ENCODE measurements at regions not wholly inside any gene's neighbourhood (a gene's known extent, or its start where the extent isn't known, plus 50 kb on each side); places are given as distances from the start of the nearest gene placed in this dataset.

DNA sequence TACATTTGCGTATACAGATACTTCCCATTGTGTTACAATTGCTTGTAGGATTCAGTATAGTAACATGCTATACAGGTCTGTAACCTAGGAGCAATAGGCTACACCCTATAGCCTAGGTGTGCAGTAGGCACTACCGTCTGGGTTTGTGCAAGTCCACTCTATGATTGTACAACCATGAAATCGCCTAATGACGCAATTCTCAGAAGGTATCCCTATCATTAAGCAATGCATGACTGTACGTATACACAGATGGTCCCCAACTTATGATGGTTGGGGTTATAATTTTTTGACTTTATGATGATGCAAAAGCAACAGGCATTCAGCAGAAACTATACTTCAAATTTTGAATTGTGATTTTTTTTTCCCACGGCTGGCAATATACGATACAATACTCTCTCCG is 458.2 kb upstream of the NOX3 start:
- Mint-ChIP-seq H3K27ac (no peak overlapping the region), H3K4me1 (peaks cover 4% of the 10 kb centered on the region), H3K9me3 (no peaks in the 10 kb centered on the region), H3K36me3 (ENCODE audit: low read depth) (no peaks in the 10 kb centered on the region), H3K4me3 (no peak overlapping the region), H3K27me3 (ENCODE audit: low read depth) (no peaks in the 10 kb centered on the region)
- TF ChIP-seq CTCF (IDR thresholded peaks at IDR 0.05; ENCODE audit: unreplicated experiment in 3 of 3) = no peak

DNA sequence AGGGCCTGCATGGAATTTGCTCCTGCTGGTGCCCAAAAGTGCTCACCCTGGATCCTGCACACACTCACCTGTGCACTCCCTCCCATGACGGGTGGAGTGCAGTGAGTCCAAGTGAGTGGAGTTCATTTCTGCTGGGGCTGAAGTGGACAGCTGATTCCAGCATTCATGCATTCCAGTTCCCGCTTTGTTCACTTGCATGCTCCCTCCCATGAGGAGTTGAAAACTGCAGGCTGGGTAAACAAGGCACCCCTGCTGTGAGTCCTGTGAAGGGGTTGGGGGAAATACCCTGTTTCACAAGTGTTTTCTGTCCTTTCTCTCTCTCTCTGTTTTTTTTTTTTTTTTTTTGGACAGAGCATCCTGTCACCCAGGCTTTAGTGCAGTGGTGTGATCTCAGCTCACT is 454.1 kb upstream of the NOX3 start:
- Mint-ChIP-seq H3K4me1 (no peaks in the 10 kb centered on the region), H3K27me3 (ENCODE audit: low read depth) (no peaks in the 10 kb centered on the region), H3K27ac (no peak overlapping the region), H3K9me3 (no peaks in the 10 kb centered on the region), H3K36me3 (ENCODE audit: low read depth) (no peaks in the 10 kb centered on the region), H3K4me3 (no peak overlapping the region)
- TF ChIP-seq CTCF (IDR thresholded peaks at IDR 0.05; ENCODE audit: unreplicated experiment in 3 of 3) = no peak

- H3K27ac Mint-ChIP-seq = no peak overlapping the region
- H3K4me1 Mint-ChIP-seq = no peaks in the 10 kb centered on the region
- H3K4me3 Mint-ChIP-seq = no peak overlapping the region
- no peaks in the 10 kb centered on the region for H3K9me3 Mint-ChIP-seq
- no peaks in the 10 kb centered on the region for H3K36me3 Mint-ChIP-seq (ENCODE audit: low read depth)
- H3K27me3 Mint-ChIP-seq (ENCODE audit: low read depth) = no peaks in the 10 kb centered on the region
- TF ChIP-seq CTCF (IDR thresholded peaks at IDR 0.05; ENCODE audit: unreplicated experiment in 3 of 3) = no peak
These were observed 440.0 kb upstream of the NOX3 start for GRCh38 chr6:155895641-155896040.

DNA sequence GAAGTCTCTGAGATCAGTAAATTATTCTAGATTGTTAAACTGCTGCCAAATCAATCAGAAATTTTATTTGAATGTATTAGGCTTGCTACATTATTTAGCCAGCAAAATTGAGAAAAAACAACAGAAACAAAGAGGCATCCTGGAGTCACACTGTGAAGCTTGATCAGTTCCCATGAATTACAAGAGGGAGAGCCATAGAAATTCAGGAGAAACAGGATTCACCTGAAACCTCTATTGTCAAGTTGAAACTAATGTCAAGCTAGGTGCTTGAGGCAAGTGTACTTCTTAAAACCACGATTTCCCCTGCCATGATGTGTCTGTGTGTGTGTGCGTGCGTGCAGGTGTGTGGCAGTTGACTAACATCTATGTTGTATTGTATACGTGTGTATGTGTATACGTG is 439.1 kb upstream of the NOX3 start:
- H3K4me3 Mint-ChIP-seq = no peak overlapping the region
- no peaks in the 10 kb centered on the region for H3K27me3 Mint-ChIP-seq (ENCODE audit: low read depth)
- H3K27ac Mint-ChIP-seq = no peak overlapping the region
- TF ChIP-seq CTCF (IDR thresholded peaks at IDR 0.05; ENCODE audit: unreplicated experiment in 3 of 3) = no peak
- no peaks in the 10 kb centered on the region for H3K9me3 Mint-ChIP-seq
- no peaks in the 10 kb centered on the region for H3K4me1 Mint-ChIP-seq
- no peaks in the 10 kb centered on the region for H3K36me3 Mint-ChIP-seq (ENCODE audit: low read depth)

DNA sequence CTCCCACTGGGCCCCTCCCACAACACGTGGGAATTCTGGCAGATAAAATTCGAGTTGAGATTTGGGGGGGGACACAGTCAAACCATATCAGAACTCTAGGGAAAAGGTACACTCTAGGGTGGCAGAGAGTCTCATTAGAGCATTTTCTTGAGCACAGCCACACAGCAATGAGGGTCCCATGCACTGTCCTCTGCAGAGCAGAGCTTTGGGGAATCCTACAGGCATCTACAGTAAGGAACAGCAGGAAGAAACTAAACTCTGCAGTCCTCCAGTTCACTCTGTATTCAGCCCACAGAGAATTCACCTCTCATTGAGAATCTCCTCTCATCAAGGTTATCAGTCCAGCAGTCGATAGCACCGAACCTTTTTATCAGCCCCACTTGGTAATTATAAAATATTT is 438.6 kb upstream of the NOX3 start:
- no peaks in the 10 kb centered on the region for H3K36me3 Mint-ChIP-seq (ENCODE audit: low read depth)
- TF ChIP-seq CTCF (IDR thresholded peaks at IDR 0.05; ENCODE audit: unreplicated experiment in 3 of 3) = no peak
- no peaks in the 10 kb centered on the region for H3K27me3 Mint-ChIP-seq (ENCODE audit: low read depth)
- H3K4me1 Mint-ChIP-seq = no peaks in the 10 kb centered on the region
- H3K9me3 Mint-ChIP-seq = no peaks in the 10 kb centered on the region
- H3K27ac Mint-ChIP-seq = no peak overlapping the region
- no peak overlapping the region for H3K4me3 Mint-ChIP-seq

- Mint-ChIP-seq H3K27ac (no peak overlapping the region), H3K27me3 (ENCODE audit: low read depth) (no peaks in the 10 kb centered on the region), H3K4me3 (no peak overlapping the region)
These were observed 434.8 kb upstream of the NOX3 start for GRCh38 chr6:155890409-155890808.

More at GRCh38 chr6:155890409-155890808, 434.8 kb upstream of the NOX3 start:
- no peak for TF ChIP-seq CTCF (IDR thresholded peaks at IDR 0.05; ENCODE audit: unreplicated experiment in 3 of 3)
- Mint-ChIP-seq H3K9me3 (no peaks in the 10 kb centered on the region), H3K36me3 (ENCODE audit: low read depth) (no peaks in the 10 kb centered on the region), H3K4me1 (no peaks in the 10 kb centered on the region)
